Trophoblast cell (in vitro differentiated cells and primary cell): ENCODE measurements at regions not wholly inside any gene's neighbourhood (a gene's known extent, or its start where the extent isn't known, plus 50 kb on each side); places are given as distances from the start of the nearest gene placed in this dataset.

Experiments used
- DNase-seq, 2 donors: peaks; one replicate each; pipeline ENCODE4 v3.0.0-alpha.2; 2016
- H2AFZ ChIP-seq: 2 replicates; pipeline ENCODE4 v1.6.1; 2013; ENCODE audit warnings: low read length, moderate library complexity, mild to moderate bottlenecking; ENCODE audit not compliant: insufficient read depth, poor library complexity
- H2AK5ac ChIP-seq: 2 replicates; pipeline ENCODE4 v1.6.1; 2013; ENCODE audit warnings: mild to moderate bottlenecking, low read length
- H2BK120ac ChIP-seq: 2 replicates; pipeline ENCODE4 v1.6.1; 2013; ENCODE audit warnings: low read length, mild to moderate bottlenecking, moderate library complexity; ENCODE audit not compliant: insufficient read depth, poor library complexity
- H2BK12ac ChIP-seq: 2 replicates; pipeline ENCODE4 v1.6.1; 2013; ENCODE audit warnings: mild to moderate bottlenecking, low read length, moderate library complexity
- H2BK5ac ChIP-seq: 2 replicates; pipeline ENCODE4 v1.6.1; 2013; ENCODE audit warnings: low read length, low read depth, moderate library complexity, mild to moderate bottlenecking; ENCODE audit not compliant: poor library complexity
- H3K14ac ChIP-seq: 2 replicates; pipeline ENCODE4 v1.6.1; 2013; ENCODE audit warnings: mild to moderate bottlenecking, low read length
- H3K18ac ChIP-seq: 2 replicates; pipeline ENCODE4 v1.6.1; 2013; ENCODE audit warnings: mild to moderate bottlenecking, low read length
- H3K23ac ChIP-seq: 2 replicates; pipeline ENCODE4 v1.6.1; 2013; ENCODE audit warnings: low read length
- H3K27ac ChIP-seq: 2 replicates; pipeline ENCODE4 v1.5.1; 2013; ENCODE audit warnings: low read depth, mild to moderate bottlenecking, inconsistent platforms, low read length, moderate library complexity
- H3K27me3 ChIP-seq: 2 replicates; pipeline ENCODE4 v1.6.1; 2013; ENCODE audit warnings: inconsistent platforms, mild to moderate bottlenecking, low read length, moderate library complexity; ENCODE audit not compliant: insufficient read depth
- H3K36me3 ChIP-seq, 2 experiments: 1 replicate in 1 of 2; 2 replicates in 1 of 2; pipeline ENCODE4 v1.6.1; 2013; ENCODE audit warnings: low read length in 2 of 2, mild to moderate bottlenecking in 2 of 2, moderate library complexity in 1 of 2; ENCODE audit not compliant: insufficient read depth in 2 of 2, control insufficient read depth in 1 of 2
- H3K4ac ChIP-seq: 2 replicates; pipeline ENCODE4 v1.6.1; 2013; ENCODE audit warnings: low read depth, mild to moderate bottlenecking, low read length, moderate library complexity
- H3K4me1 ChIP-seq, 2 experiments: 1 replicate in 1 of 2; 2 replicates in 1 of 2; pipeline ENCODE4 v1.6.1; 2013; ENCODE audit warnings: low read length in 2 of 2, mild to moderate bottlenecking in 2 of 2, moderate library complexity in 1 of 2; ENCODE audit not compliant: insufficient read depth in 2 of 2, control insufficient read depth in 1 of 2
- H3K4me2 ChIP-seq: 2 replicates; pipeline ENCODE4 v1.6.1; 2013; ENCODE audit warnings: inconsistent platforms, mild to moderate bottlenecking, low read length, moderate library complexity
- H3K4me3 ChIP-seq: 2 replicates; pipeline ENCODE4 v1.5.1; 2013; ENCODE audit warnings: mild to moderate bottlenecking, low read depth, low read length, inconsistent platforms
- H3K79me1 ChIP-seq: one replicate; pipeline ENCODE4 v1.6.1; 2013; ENCODE audit warnings: low read length
- H3K79me2 ChIP-seq: 2 replicates; pipeline ENCODE4 v1.6.1; 2013; ENCODE audit warnings: low read length, mild to moderate bottlenecking; ENCODE audit not compliant: control insufficient read depth, insufficient read depth, poor library complexity
- H3K9ac ChIP-seq: 2 replicates; pipeline ENCODE4 v1.6.1; 2013; ENCODE audit warnings: mild to moderate bottlenecking, low read length
- H3K9me3 ChIP-seq: 2 replicates; pipeline ENCODE4 v1.6.1; 2013; ENCODE audit warnings: low read depth, mild to moderate bottlenecking, control low read depth, inconsistent platforms, low read length; ENCODE audit not compliant: insufficient read depth
- H4K12ac ChIP-seq: 2 replicates; pipeline ENCODE4 v1.6.1; 2013; ENCODE audit warnings: low read depth, mild to moderate bottlenecking, low read length, moderate library complexity
- H4K8ac ChIP-seq: 2 replicates; pipeline ENCODE4 v1.6.1; 2013; ENCODE audit warnings: low read depth, mild to moderate bottlenecking, low read length, moderate library complexity
- H4K91ac ChIP-seq: one replicate; pipeline ENCODE4 v1.6.1; 2013; ENCODE audit warnings: low read depth, mild to moderate bottlenecking, low read length, moderate library complexity
- WGBS: extraction: QIAGEN DNeasy Blood & Tissue Kit; methylation state at CpG from one replicate; pipeline ENCODE4 v1.1.7; 2013; ENCODE audit warnings: missing lambda C conversion rate; ENCODE audit not compliant: insufficient read length, insufficient coverage; ENCODE audit errors: extremely low coverage; 5-methylcytosine and 5-hydroxymethylcytosine counted together

GRCh38 chr6:137370871-137371633 is 123.1 kb downstream of the OLIG3 start:
- peak in 1 of 2 donors; percentile 12 for DNase-seq
- no peak overlapping the region for H2BK5ac ChIP-seq
- no peak overlapping the region for H3K27ac ChIP-seq
- no peak overlapping the region for H3K9ac ChIP-seq
- H2BK120ac ChIP-seq: no peak overlapping the region
- H3K36me3 ChIP-seq: no peaks in the 10 kb centered on the region
- no peak overlapping the region for H4K12ac ChIP-seq
- WGBS: no CpG with 5 or more reads among the region's 2 CpGs
- H2AK5ac ChIP-seq: no peak overlapping the region
- H2AFZ ChIP-seq: no peak overlapping the region
- H3K4me1 ChIP-seq: no peaks in the 10 kb centered on the region
- no peaks in the 10 kb centered on the region for H3K79me2 ChIP-seq
- no peak overlapping the region for H3K14ac ChIP-seq
- no peak overlapping the region for H3K4ac ChIP-seq
- H3K4me2 ChIP-seq: no peak overlapping the region
- no peaks in the 10 kb centered on the region for H3K79me1 ChIP-seq
- H3K23ac ChIP-seq: no peak overlapping the region
- H3K4me3 ChIP-seq: no peak overlapping the region
- no peak overlapping the region for H3K18ac ChIP-seq
- H3K27me3 ChIP-seq: no peaks in the 10 kb centered on the region
- H2BK12ac ChIP-seq: no peak overlapping the region
- H3K9me3 ChIP-seq: no peaks in the 10 kb centered on the region
- no peak overlapping the region for H4K8ac ChIP-seq
- H4K91ac ChIP-seq: no peak overlapping the region

DNA sequence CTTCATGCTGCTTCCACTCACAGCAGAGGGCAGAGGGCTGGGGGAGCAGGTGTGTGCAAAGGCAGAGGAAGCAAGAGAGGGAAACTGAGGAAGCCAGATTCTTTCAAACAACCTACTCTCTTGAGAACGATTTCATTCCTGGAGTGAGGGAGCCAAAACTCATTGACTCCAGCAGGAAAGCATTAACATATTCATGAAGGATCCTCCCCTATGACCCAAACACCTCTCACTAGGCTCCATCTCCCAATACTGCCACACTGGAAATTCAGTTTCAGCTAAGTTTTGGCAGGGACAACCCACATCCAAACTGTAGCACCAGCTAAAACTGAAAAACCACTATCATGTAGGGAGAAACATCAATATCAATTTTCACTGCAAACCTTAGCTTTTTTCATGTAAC is 125.1 kb downstream of the OLIG3 start:
- Histone ChIP-seq H2AK5ac (no peak overlapping the region), H3K9me3 (no peaks in the 10 kb centered on the region), H3K4ac (no peak overlapping the region)

GRCh38 chr6:137365707-137366437 is 128.3 kb downstream of the OLIG3 start:
- no peak overlapping the region for H4K91ac ChIP-seq
- no peak overlapping the region for H4K8ac ChIP-seq
- no peaks in the 10 kb centered on the region for H3K36me3 ChIP-seq
- H2AFZ ChIP-seq: no peak overlapping the region
- no peak overlapping the region for H3K4ac ChIP-seq
- no peaks in the 10 kb centered on the region for H3K79me1 ChIP-seq
- H2AK5ac ChIP-seq: no peak overlapping the region
- H3K4me1 ChIP-seq: peaks cover 0 to 6% of the 10 kb centered on the region in 2 experiments
- no peaks in the 10 kb centered on the region for H3K9me3 ChIP-seq
- H3K4me2 ChIP-seq: no peak overlapping the region
- no peak overlapping the region for H3K14ac ChIP-seq
- no peak overlapping the region for H2BK5ac ChIP-seq
- H3K79me2 ChIP-seq: no peaks in the 10 kb centered on the region
- no peak overlapping the region for H3K9ac ChIP-seq
- no peaks in the 10 kb centered on the region for H3K27me3 ChIP-seq
- H3K18ac ChIP-seq: no peak overlapping the region
- H2BK12ac ChIP-seq: peak overlapping the region; percentile 45
- no CpG with 5 or more reads among the region's 14 CpGs for WGBS
- H3K27ac ChIP-seq: no peak overlapping the region
- DNase-seq: no peak
- H4K12ac ChIP-seq: no peak overlapping the region
- H3K23ac ChIP-seq: no peak overlapping the region
- H3K4me3 ChIP-seq: no peak overlapping the region
- no peak overlapping the region for H2BK120ac ChIP-seq

More for the DNA sequence above, 125.1 kb downstream of the OLIG3 start:
- Histone ChIP-seq H3K4me1 (no peaks in the 10 kb centered on the region), H4K91ac (no peak overlapping the region), H2BK120ac (no peak overlapping the region), H2BK5ac (no peak overlapping the region), H3K14ac (no peak overlapping the region), H3K18ac (no peak overlapping the region), H3K79me1 (no peaks in the 10 kb centered on the region), H3K79me2 (no peaks in the 10 kb centered on the region), H4K12ac (no peak overlapping the region), H3K27ac (no peak overlapping the region), H3K9ac (no peak overlapping the region), H2BK12ac (no peak overlapping the region), H2AFZ (no peak overlapping the region), H3K23ac (no peak overlapping the region), H4K8ac (no peak overlapping the region), H3K4me3 (no peak overlapping the region), H3K4me2 (no peak overlapping the region), H3K27me3 (no peaks in the 10 kb centered on the region), H3K36me3 (no peaks in the 10 kb centered on the region)
- no peak for DNase-seq
- WGBS: no CpG with 5 or more reads among the region's 1 CpG

DNA sequence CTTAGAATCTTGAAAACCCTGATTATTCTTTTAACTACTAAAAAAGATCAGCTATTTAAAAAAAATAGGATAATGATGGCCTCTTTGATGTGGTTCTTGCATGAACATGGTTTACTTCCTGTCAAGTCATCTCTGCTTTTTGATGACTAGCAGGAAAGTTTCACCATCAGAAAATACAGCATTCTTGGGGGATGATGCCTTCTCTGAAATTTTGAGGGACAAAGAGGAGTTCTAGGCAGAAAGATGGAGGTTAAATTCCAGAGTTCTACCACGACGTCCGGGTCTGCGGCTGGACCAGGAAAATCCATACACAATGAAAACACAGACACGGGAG is 130.4 kb downstream of the OLIG3 start:
- Histone ChIP-seq H3K18ac (no peak overlapping the region), H4K91ac (no peak overlapping the region), H4K12ac (no peak overlapping the region), H2BK120ac (no peak overlapping the region), H3K79me2 (no peaks in the 10 kb centered on the region), H3K9me3 (no peaks in the 10 kb centered on the region), H4K8ac (no peak overlapping the region), H3K4me1 (peaks cover 0 to 6% of the 10 kb centered on the region in 2 experiments), H3K4ac (no peak overlapping the region), H3K4me2 (no peak overlapping the region), H3K27ac (no peak overlapping the region), H3K14ac (no peak overlapping the region), H3K9ac (no peak overlapping the region), H3K23ac (no peak overlapping the region), H2AFZ (no peak overlapping the region), H3K27me3 (no peaks in the 10 kb centered on the region), H2BK5ac (no peak overlapping the region), H3K4me3 (no peak overlapping the region), H3K36me3 (no peaks in the 10 kb centered on the region), H2BK12ac (no peak overlapping the region), H2AK5ac (no peak overlapping the region), H3K79me1 (no peaks in the 10 kb centered on the region)
- no peak for DNase-seq
- WGBS: no CpG with 5 or more reads among the region's 5 CpGs
